Endothelial cell of umbilical vein (primary cell): ENCODE measurements at regions not wholly inside any gene's neighbourhood (a gene's known extent, or its start where the extent isn't known, plus 50 kb on each side); places are given as distances from the start of the nearest gene placed in this dataset.

Experiments used
- BruUV-seq: library from RNA; stranded (reverse); fragments of 400-500 nt; replicated peaks from 2 replicates; lab custom pipeline; 2021; lab: Mats Ljungman, UMichigan
- CTCF ChIA-PET: fragments of 300-600, 350-600 bp; sonication (Branson Sonifier 250); formaldehyde crosslinking; loops from one replicate; lab custom pipeline; 2021; ENCODE audit warnings: antibody characterized with exemption, inconsistent platforms; lab: Charles Lee
- POLR2A ChIA-PET: fragments of 300-600, 350-600 bp; sonication (Branson Sonifier 250); formaldehyde crosslinking; loops from one replicate; lab custom pipeline; 2021; ENCODE audit warnings: antibody characterized with exemption, inconsistent platforms; lab: Charles Lee
- DNase-seq: peaks from one replicate; pipeline ENCODE4 v3.0.0-alpha.2; 2011; ENCODE audit warnings: low read depth, low spot score
- FAIRE-seq: peaks from 2 replicates; lab custom pipeline; 2011; peaks lifted over from hg19 to GRCh38; lab: Jason Lieb, UNC
- H2AFZ ChIP-seq: 2 replicates; pipeline ENCODE4 v1.6.0; 2012; ENCODE audit warnings: low read depth, low read length, control low read depth, inconsistent platforms
- H3K27ac ChIP-seq: 2 replicates; pipeline ENCODE4 v1.5.1; 2011; ENCODE audit warnings: low read depth, mild to moderate bottlenecking, control low read depth, low read length, moderate library complexity; ENCODE audit not compliant: insufficient read depth
- H3K27me3 ChIP-seq, 2 experiments: 2 replicates each; pipeline versions ENCODE4 v1.6.0 to v1.6.1; 2011; ENCODE audit warnings: low read length in 2 of 2, mixed read lengths in 1 of 2; ENCODE audit not compliant: control insufficient read depth in 2 of 2, insufficient read depth in 2 of 2
- H3K36me3 ChIP-seq, 2 experiments: 2 replicates in 1 of 2; 3 replicates in 1 of 2; pipeline ENCODE4 v1.5.1; 2011; ENCODE audit warnings: low read length in 2 of 2, mild to moderate bottlenecking in 1 of 2, moderate library complexity in 1 of 2; ENCODE audit not compliant: control insufficient read depth in 2 of 2, insufficient read depth in 2 of 2; ENCODE audit errors: extremely low read depth in 1 of 2
- H3K4me1 ChIP-seq: 3 replicates; pipeline ENCODE4 v1.5.1; 2011; ENCODE audit warnings: mild to moderate bottlenecking, low read length; ENCODE audit not compliant: control insufficient read depth, insufficient read depth; ENCODE audit errors: extremely low read depth
- H3K4me2 ChIP-seq: 2 replicates; pipeline ENCODE4 v1.6.1; 2011; ENCODE audit warnings: low read length, control low read depth, mixed read lengths; ENCODE audit not compliant: insufficient read depth
- H3K4me3 ChIP-seq, 3 experiments: fragments of 200-600 bp in 1 of 3; sonication (generic), shearing (Covaris generic) in 1 of 3; replicated peaks in 1 of 3; 2 replicates each; pipeline ENCODE4 v1.5.1; 2011 to 2016; ENCODE audit warnings: control low read depth in 3 of 3, low read length in 3 of 3, mild to moderate bottlenecking in 2 of 3, inconsistent platforms in 1 of 3, low read depth in 1 of 3, moderate library complexity in 1 of 3; ENCODE audit not compliant: insufficient read depth in 1 of 3
- H3K79me2 ChIP-seq: 2 replicates; pipeline ENCODE4 v1.6.0; 2012; ENCODE audit warnings: low read length, inconsistent platforms; ENCODE audit not compliant: control insufficient read depth, insufficient read depth
- H3K9ac ChIP-seq: replicated peaks from 2 replicates; pipeline ENCODE3; 2011; ENCODE audit warnings: low read length, control low read depth; ENCODE audit not compliant: insufficient read depth; ENCODE audit errors: extremely low read depth
- H3K9me1 ChIP-seq: replicated peaks from 3 replicates; pipeline ENCODE4 v1.6.0; 2011; ENCODE audit warnings: mild to moderate bottlenecking, low read length; ENCODE audit not compliant: control insufficient read depth, insufficient read depth; ENCODE audit errors: extremely low read depth
- H3K9me3 ChIP-seq: replicated peaks from 2 replicates; pipeline ENCODE4 v1.5.1; 2012; ENCODE audit warnings: low read length, inconsistent platforms; ENCODE audit not compliant: control insufficient read depth, insufficient read depth
- H4K20me1 ChIP-seq: replicated peaks from 2 replicates; pipeline ENCODE3; 2011; ENCODE audit warnings: mild to moderate bottlenecking, low read length; ENCODE audit not compliant: control insufficient read depth, insufficient read depth; ENCODE audit errors: extremely low read depth
- CTCF ChIP-seq, 2 donors: IDR thresholded peaks; 1 replicate in 1 of 2; 2 replicates in 1 of 2; pipeline ENCODE4 v1.5.1; 2011; ENCODE audit warnings: low read length in 2 of 2, mild to moderate bottlenecking in 2 of 2, moderate library complexity in 2 of 2, control low read depth in 1 of 2, inconsistent platforms in 1 of 2, low read depth in 1 of 2; ENCODE audit not compliant: insufficient read depth in 1 of 2; ENCODE audit errors: extremely low read depth in 1 of 2
- EZH2 ChIP-seq: IDR thresholded peaks from 2 replicates; pipeline ENCODE4 v1.6.1; 2012; ENCODE audit warnings: borderline replicate concordance, low read depth, mild to moderate bottlenecking, moderate library complexity, low read length, inconsistent platforms; ENCODE audit not compliant: severe bottlenecking
- FOS ChIP-seq: IDR thresholded peaks from 2 replicates; pipeline ENCODE4 v1.6.1; 2011; ENCODE audit warnings: mild to moderate bottlenecking, low read length, moderate library complexity, borderline replicate concordance; ENCODE audit not compliant: insufficient read depth
- GATA2 ChIP-seq: IDR thresholded peaks from 2 replicates; pipeline ENCODE4 v1.7.0; 2011; ENCODE audit warnings: low read depth, mild to moderate bottlenecking, moderate library complexity, mixed read lengths, low read length; ENCODE audit not compliant: insufficient read length, insufficient read depth
- JUN ChIP-seq: IDR thresholded peaks from 2 replicates; pipeline ENCODE4 v1.6.1; 2011; ENCODE audit warnings: borderline replicate concordance, low read depth; ENCODE audit not compliant: insufficient read length, insufficient read depth
- MAX ChIP-seq: IDR thresholded peaks from 2 replicates; pipeline ENCODE4 v1.6.1; 2011; ENCODE audit not compliant: insufficient read depth, insufficient read length
- MYC ChIP-seq: IDR thresholded peaks from one replicate; pipeline ENCODE4 v1.6.1; 2011; ENCODE audit warnings: mild to moderate bottlenecking, low read depth, low read length
- POLR2A ChIP-seq: IDR thresholded peaks from 2 replicates; pipeline ENCODE4 v1.6.1; 2012; ENCODE audit warnings: low read depth, mild to moderate bottlenecking, control low read depth, low read length
- POLR2AphosphoS5 ChIP-seq: IDR thresholded peaks from 2 replicates; pipeline ENCODE4 v1.6.1; 2012; ENCODE audit warnings: low read depth, mild to moderate bottlenecking, control low read depth, low read length, moderate library complexity; ENCODE audit not compliant: insufficient read depth
- dilution Hi-C: fragments of 300-500 bp; cut with MboI; formaldehyde crosslinking; loops from one replicate; pipeline ENCODE4 v1.15.0; 2019; ENCODE audit warnings: low sequenced_read_pairs; ENCODE audit not compliant: extremely low pct_ligation_motif_present
- intact Hi-C: fragments of 100-400 bp; cut with micrococcal nuclease; formaldehyde crosslinking; loops from one replicate; pipeline ENCODE4 v1.10.0; 2022

DNA sequence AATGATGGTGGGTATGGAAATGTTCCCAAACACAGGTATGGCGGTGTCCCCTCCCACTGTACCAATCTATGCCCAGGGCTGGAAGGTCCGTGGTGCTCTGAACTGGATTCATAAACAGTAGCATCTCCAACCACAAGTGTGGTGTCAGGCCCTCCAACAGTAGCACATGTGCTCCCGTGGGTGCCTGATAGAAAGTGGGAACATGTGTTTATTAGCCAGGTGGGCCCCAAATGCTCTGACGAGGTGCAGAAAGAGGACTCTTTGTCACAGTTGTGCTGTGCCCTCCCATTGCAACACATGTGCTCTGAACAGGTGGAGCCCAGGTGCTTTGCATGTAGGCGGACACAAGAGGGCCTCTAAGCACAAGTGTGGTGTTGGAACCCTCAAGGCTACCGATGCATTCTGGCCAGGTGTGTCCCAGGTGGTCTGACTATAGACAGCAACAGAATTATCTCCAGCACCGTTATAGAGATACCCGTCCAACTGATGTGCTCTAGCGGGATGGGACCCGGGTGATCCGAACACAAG, 75.4 kb upstream of the ZNF30 start:
- no peaks in the 10 kb centered on the region for H3K79me2 ChIP-seq
- FAIRE-seq (no peak), DNase-seq (no peak)
- no peaks in the 10 kb centered on the region for H3K27me3 ChIP-seq
- CTCF ChIA-PET = no interaction called here
- no peaks in the 10 kb centered on the region for H3K4me1 ChIP-seq
- H4K20me1 ChIP-seq = no peaks in the 10 kb centered on the region
- H3K9ac ChIP-seq = no peak overlapping the region
- no peaks in the 10 kb centered on the region for H3K36me3 ChIP-seq
- no peaks in the 10 kb centered on the region for H3K9me3 ChIP-seq
- intact Hi-C loops (no loop called here), dilution Hi-C loops (no loop called here)
- H3K4me2 ChIP-seq = no peak overlapping the region
- no peaks in the 10 kb centered on the region for H3K9me1 ChIP-seq
- no peak overlapping the region for H2AFZ ChIP-seq
- no peak for TF ChIP-seq POLR2AphosphoS5
- no peak for TF ChIP-seq POLR2A
- no peak for TF ChIP-seq MAX
- TF ChIP-seq GATA2 = no peak
- no peak overlapping the region for H3K4me3 ChIP-seq
- POLR2A ChIA-PET = no interaction called here
- BruUV-seq = no TSS peak
- no peak overlapping the region for H3K27ac ChIP-seq

DNA sequence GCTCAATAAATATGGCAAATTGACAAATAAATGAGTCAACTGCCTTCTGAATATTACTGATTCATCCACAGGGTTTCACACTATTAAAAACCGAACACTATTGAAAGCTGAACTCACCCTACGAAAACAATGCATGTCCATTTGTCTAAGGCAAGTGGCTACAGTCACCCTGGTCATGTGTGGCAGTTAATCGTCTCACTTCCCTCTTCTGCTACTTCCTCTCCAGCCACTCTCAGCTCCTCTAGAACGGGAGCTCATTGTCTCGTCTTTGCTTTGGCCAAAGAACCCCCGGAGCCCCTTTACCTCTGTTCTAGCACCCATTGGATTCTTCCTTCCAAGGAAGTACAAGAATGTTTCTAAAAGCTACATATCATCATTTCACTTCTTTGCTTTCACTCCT, 74.4 kb upstream of the ZNF599 start:
- dilution Hi-C loops = no loop called here
- FAIRE-seq = no peak

More for the DNA sequence above, 74.4 kb upstream of the ZNF599 start:
- Histone ChIP-seq H3K9me3 (no peaks in the 10 kb centered on the region), H3K36me3 (no peaks in the 10 kb centered on the region), H4K20me1 (no peaks in the 10 kb centered on the region), H2AFZ (no peak overlapping the region), H3K27ac (no peak overlapping the region), H3K9me1 (no peaks in the 10 kb centered on the region), H3K79me2 (no peaks in the 10 kb centered on the region), H3K4me1 (no peaks in the 10 kb centered on the region), H3K9ac (no peak overlapping the region), H3K4me2 (no peak overlapping the region), H3K4me3 (no peak overlapping the region), H3K27me3 (no peaks in the 10 kb centered on the region)
- DNase-seq = no peak
- POLR2A ChIA-PET = no interaction called here
- CTCF ChIA-PET = interaction anchor here (0.9 to 1.3 kb wide), 2 partner anchors 8 to 10 kb away, joined by 4 to 5 read pairs; no protein-coding TSS in a partner anchor
- no TSS peak for BruUV-seq
- TF ChIP-seq MAX (no peak), FOS (no peak), GATA2 (no peak), MYC (no peak), POLR2AphosphoS5 (no peak), JUN (no peak), CTCF (IDR thresholded peaks at IDR 0.05; ENCODE audit: extremely low read depth in 1 of 2, insufficient read depth in 1 of 2, low read depth in 1 of 2, low read length in 2 of 2) (no peak), EZH2 (no peak), POLR2A (no peak)
- intact Hi-C loops = no loop called here
